Activated T-helper 17 cell treated with anti-CD3 and anti-CD28 coated beads, Interleukin-2, amount 50 U/mL, for 72 hours (primary cell): ENCODE measurements at regions not wholly inside any gene's neighbourhood (a gene's known extent, or its start where the extent isn't known, plus 50 kb on each side); places are given as distances from the start of the nearest gene placed in this dataset.
"Not testable (repeated sequence)": the region's sequence is repeated elsewhere in the genome, so short reads cannot be mapped to it uniquely, and the experiment has no call there.

ENCODE experiments used
- ATAC-seq: fragments of 150-1000 bp; cut with Tn5 transposase; replicated peaks from 2 replicates; pipeline ENCODE4 v1.10.0; 2021; ENCODE audit warnings: mild to moderate bottlenecking, moderate library complexity
- H3K27ac Mint-ChIP-seq: one replicate; pipeline ENCODE4 v1.8.0; 2022; ENCODE audit warnings: mixed read lengths
- H3K27me3 Mint-ChIP-seq: one replicate; pipeline ENCODE4 v1.8.0; 2022; ENCODE audit warnings: mixed read lengths
- H3K36me3 Mint-ChIP-seq: one replicate; pipeline ENCODE4 v1.8.0; 2022; ENCODE audit warnings: low read depth, mild to moderate bottlenecking, mixed read lengths
- H3K4me1 Mint-ChIP-seq: one replicate; pipeline ENCODE4 v1.8.0; 2022; ENCODE audit warnings: mixed read lengths
- H3K4me3 Mint-ChIP-seq: one replicate; pipeline ENCODE4 v1.8.0; 2022; ENCODE audit warnings: mild to moderate bottlenecking, mixed read lengths
- H3K9me3 Mint-ChIP-seq: one replicate; pipeline ENCODE4 v1.8.0; 2022; ENCODE audit warnings: mixed read lengths

GRCh38 chr2:184178229-184178628 is 420.1 kb upstream of the ZNF804A start:
- Mint-ChIP-seq H3K4me3 (no peak overlapping the region), H3K36me3 (no peaks in the 10 kb centered on the region), H3K27me3 (no peaks in the 10 kb centered on the region), H3K4me1 (no peaks in the 10 kb centered on the region), H3K27ac (no peak overlapping the region), H3K9me3 (no peaks in the 10 kb centered on the region)
- no peak for ATAC-seq

GRCh38 chr2:184186436-184186835 is 411.9 kb upstream of the ZNF804A start:
- no peaks in the 10 kb centered on the region for H3K27me3 Mint-ChIP-seq
- no peak overlapping the region for H3K27ac Mint-ChIP-seq
- H3K36me3 Mint-ChIP-seq, result no peaks in the 10 kb centered on the region
- ATAC-seq, result no peak
- H3K4me1 Mint-ChIP-seq, result no peaks in the 10 kb centered on the region
- H3K4me3 Mint-ChIP-seq, result no peak overlapping the region
- peaks cover 7% of the 10 kb centered on the region for H3K9me3 Mint-ChIP-seq

DNA sequence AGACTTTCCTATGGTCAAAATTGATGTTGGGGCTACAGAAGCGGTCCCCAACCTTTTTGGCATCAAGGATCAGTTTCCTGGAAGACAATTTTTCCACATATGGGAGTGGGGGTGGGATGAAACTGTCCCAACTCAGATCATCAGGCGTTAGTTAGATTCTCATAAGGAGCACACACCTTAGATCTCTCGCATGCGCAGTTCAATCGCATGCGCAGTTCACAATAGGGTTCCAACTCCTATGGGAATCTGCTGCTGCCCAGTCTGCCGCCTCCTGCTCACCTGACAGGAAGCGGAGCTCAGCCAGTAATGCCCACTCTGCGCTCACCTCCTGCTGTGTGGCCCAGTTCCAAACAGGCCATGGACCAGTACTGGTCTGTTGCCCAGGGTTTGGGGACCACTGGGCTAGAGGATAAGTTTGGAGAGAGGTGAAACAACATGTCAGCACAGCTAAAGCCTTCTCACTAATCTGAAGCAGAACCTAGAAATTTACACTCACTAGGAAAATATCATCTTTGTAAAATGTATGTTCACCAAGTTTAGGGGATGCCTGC is 410.8 kb upstream of the ZNF804A start:
- H3K4me1 Mint-ChIP-seq, result no peaks in the 10 kb centered on the region
- ATAC-seq, result no peak
- H3K9me3 Mint-ChIP-seq, result peaks cover 7% of the 10 kb centered on the region

DNA sequence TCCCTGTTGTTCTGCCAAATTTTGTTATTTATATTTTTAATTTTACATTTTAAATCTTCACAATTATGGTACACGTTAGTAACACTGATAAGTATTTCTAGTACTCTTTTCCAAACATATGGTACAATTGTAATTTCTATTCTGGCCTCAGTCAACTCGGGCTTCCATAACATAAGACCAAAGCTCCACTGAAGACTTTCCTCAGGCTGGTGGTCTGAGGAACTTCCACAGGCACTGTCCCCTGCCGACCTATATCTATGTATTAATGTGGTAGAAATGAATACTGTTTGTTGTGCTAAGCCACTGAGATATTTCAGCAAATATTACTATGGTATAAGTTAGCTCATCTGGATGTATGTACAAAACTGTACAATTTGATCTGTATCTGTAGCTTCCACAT is 407.6 kb upstream of the ZNF804A start:
- Mint-ChIP-seq H3K27me3 (no peaks in the 10 kb centered on the region), H3K36me3 (no peaks in the 10 kb centered on the region), H3K27ac (no peak overlapping the region), H3K9me3 (peaks cover 7% of the 10 kb centered on the region), H3K4me3 (no peak overlapping the region), H3K4me1 (no peaks in the 10 kb centered on the region)
- ATAC-seq, result no peak

More for the DNA sequence above, 410.8 kb upstream of the ZNF804A start:
- no peak overlapping the region for H3K27ac Mint-ChIP-seq
- H3K27me3 Mint-ChIP-seq, result no peaks in the 10 kb centered on the region
- H3K4me3 Mint-ChIP-seq, result no peak overlapping the region
- H3K36me3 Mint-ChIP-seq, result no peaks in the 10 kb centered on the region

GRCh38 chr2:184192649-184193048 is 405.7 kb upstream of the ZNF804A start:
- H3K36me3 Mint-ChIP-seq, result no peaks in the 10 kb centered on the region
- no peaks in the 10 kb centered on the region for H3K4me1 Mint-ChIP-seq
- H3K4me3 Mint-ChIP-seq, result no peak overlapping the region
- no peak for ATAC-seq
- H3K9me3 Mint-ChIP-seq, result peaks cover 7% of the 10 kb centered on the region
- H3K27ac Mint-ChIP-seq, result no peak overlapping the region
- H3K27me3 Mint-ChIP-seq, result no peaks in the 10 kb centered on the region

DNA sequence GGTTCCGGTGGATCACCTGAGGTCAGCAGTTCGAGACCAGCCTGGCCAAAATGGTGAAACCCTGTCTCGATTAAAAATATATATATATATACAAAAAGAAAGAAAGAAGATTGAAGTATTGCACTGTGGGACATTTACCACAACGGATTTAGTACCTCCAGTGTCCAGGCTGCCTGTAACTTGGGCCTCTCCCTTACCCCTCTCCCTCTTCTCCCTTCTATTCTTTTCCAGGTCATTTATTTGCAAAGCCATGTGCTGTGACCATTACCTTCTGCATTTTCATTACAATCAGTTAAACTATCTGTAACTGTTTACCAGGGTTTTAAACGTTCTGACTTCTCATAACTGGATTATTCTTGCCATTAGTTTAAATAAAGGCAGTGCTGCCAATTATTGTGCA is 400.9 kb upstream of the ZNF804A start:
- Mint-ChIP-seq H3K4me3 (no peak overlapping the region), H3K36me3 (no peaks in the 10 kb centered on the region), H3K27ac (no peak overlapping the region), H3K27me3 (no peaks in the 10 kb centered on the region), H3K4me1 (no peaks in the 10 kb centered on the region), H3K9me3 (no peaks in the 10 kb centered on the region)
- ATAC-seq, result no peak

DNA sequence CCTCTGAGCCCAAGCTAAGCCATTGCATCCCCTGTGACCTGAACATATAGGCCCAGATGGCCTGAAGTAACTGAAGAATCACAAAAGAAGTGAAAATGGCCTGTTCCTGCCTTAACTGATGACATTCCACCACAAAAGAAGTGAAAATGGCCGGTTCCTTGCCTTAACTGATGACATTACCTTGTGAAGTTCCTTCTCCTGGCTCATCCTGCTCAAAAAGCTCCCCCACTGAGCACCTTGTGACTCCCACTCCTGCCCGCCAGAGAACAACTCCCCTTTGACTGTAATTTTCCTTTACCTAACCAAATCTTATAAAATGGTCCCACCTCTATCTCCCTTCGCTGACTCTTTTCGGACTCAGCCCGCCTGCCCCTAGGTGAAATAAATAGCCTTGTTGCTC is 399.5 kb upstream of the ZNF804A start:
- H3K27ac Mint-ChIP-seq, H3K36me3 Mint-ChIP-seq, H3K4me1 Mint-ChIP-seq, H3K27me3 Mint-ChIP-seq, H3K9me3 Mint-ChIP-seq, H3K4me3 Mint-ChIP-seq, ATAC-seq: not testable (repeated sequence)

DNA sequence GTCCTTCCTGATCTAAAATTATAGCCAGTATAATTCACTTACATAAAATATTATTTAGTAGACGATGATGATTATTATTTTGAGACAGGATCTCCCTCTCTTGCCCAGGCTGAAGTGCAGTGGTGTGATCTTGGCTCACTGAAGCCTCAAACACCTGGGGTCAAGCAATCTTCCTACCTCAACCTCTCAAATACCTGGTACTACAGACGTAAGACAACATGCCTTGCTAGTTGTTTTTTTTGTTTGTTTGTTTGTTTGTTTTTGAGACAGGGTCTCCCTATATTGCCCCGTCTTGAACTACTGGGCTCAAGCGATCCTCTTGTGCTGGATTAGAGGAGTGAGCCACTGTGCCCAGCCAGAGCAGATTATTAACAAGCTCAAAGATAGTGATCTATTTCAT is 399.1 kb upstream of the ZNF804A start:
- no peak for ATAC-seq
- Mint-ChIP-seq H3K9me3 (peaks cover 3% of the 10 kb centered on the region), H3K27ac (no peak overlapping the region), H3K4me3 (no peak overlapping the region), H3K4me1 (no peaks in the 10 kb centered on the region), H3K36me3 (no peaks in the 10 kb centered on the region), H3K27me3 (no peaks in the 10 kb centered on the region)

DNA sequence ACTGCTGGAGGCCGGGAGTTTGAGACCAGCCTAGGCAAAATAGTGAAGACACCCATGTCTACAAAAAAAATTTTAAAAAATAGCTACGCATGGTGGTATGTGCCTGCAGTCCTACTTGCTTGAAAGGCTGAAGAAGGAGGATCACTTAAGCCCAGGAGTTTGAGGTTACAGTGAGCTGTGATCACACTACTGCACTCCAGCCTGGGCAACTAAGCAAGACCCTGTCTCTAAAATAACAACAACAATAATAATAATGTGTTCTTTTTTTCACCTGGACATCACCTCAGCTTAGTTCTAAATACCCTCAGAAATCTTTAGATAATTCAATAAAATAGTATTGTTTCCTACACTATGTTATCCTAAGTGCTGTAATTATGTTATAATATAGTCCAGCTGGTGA is 397.1 kb upstream of the ZNF804A start:
- peaks cover 6% of the 10 kb centered on the region for H3K9me3 Mint-ChIP-seq

GRCh38 chr2:184203661-184204060 is 394.7 kb upstream of the ZNF804A start:
- no peak for ATAC-seq
- H3K36me3 Mint-ChIP-seq, result no peaks in the 10 kb centered on the region
- H3K27ac Mint-ChIP-seq, result no peak overlapping the region
- no peaks in the 10 kb centered on the region for H3K27me3 Mint-ChIP-seq
- peaks cover 6% of the 10 kb centered on the region for H3K9me3 Mint-ChIP-seq
- H3K4me3 Mint-ChIP-seq, result no peak overlapping the region
- H3K4me1 Mint-ChIP-seq, result no peaks in the 10 kb centered on the region

More for the DNA sequence above, 397.1 kb upstream of the ZNF804A start:
- ATAC-seq, result no peak
- Mint-ChIP-seq H3K27ac (no peak overlapping the region), H3K27me3 (no peaks in the 10 kb centered on the region), H3K4me3 (no peak overlapping the region), H3K36me3 (no peaks in the 10 kb centered on the region), H3K4me1 (no peaks in the 10 kb centered on the region)

GRCh38 chr2:184205048-184205596 is 393.2 kb upstream of the ZNF804A start:
- H3K4me1 Mint-ChIP-seq, result no peaks in the 10 kb centered on the region
- no peaks in the 10 kb centered on the region for H3K36me3 Mint-ChIP-seq
- ATAC-seq, result no peak
- H3K27me3 Mint-ChIP-seq, result no peaks in the 10 kb centered on the region
- peaks cover 6% of the 10 kb centered on the region for H3K9me3 Mint-ChIP-seq
- H3K4me3 Mint-ChIP-seq, result no peak overlapping the region
- H3K27ac Mint-ChIP-seq, result no peak overlapping the region

GRCh38 chr2:184206045-184206444 is 392.3 kb upstream of the ZNF804A start:
- no peak for ATAC-seq
- H3K4me3 Mint-ChIP-seq, result no peak overlapping the region
- no peak overlapping the region for H3K27ac Mint-ChIP-seq
- peaks cover 6% of the 10 kb centered on the region for H3K9me3 Mint-ChIP-seq
- no peaks in the 10 kb centered on the region for H3K36me3 Mint-ChIP-seq
- no peaks in the 10 kb centered on the region for H3K27me3 Mint-ChIP-seq
- no peaks in the 10 kb centered on the region for H3K4me1 Mint-ChIP-seq

DNA sequence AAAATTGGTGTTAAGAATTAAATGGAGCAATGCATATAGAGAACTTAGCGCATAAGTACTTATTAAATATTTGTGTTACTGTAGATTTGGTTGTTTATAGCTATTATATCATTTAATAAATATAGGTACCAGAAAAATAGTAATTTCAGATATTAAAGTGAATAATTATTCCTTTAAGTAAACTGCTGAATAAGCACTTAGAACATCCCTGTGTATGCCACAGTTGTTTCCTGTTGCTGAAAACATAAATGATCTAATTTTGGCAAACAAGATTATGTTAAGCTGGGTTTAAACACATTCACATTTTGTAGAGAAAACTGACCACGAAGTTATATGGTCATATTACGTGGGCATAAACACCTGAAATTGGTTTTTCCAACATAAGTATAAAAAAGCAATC is 388.0 kb upstream of the ZNF804A start:
- no peaks in the 10 kb centered on the region for H3K27me3 Mint-ChIP-seq
- H3K36me3 Mint-ChIP-seq, result no peaks in the 10 kb centered on the region
- no peak for ATAC-seq
- no peaks in the 10 kb centered on the region for H3K4me1 Mint-ChIP-seq
- H3K9me3 Mint-ChIP-seq, result peaks cover 6% of the 10 kb centered on the region
- H3K27ac Mint-ChIP-seq, result no peak overlapping the region
- no peak overlapping the region for H3K4me3 Mint-ChIP-seq

- Mint-ChIP-seq H3K27ac (no peak overlapping the region), H3K9me3 (peaks cover 10% of the 10 kb centered on the region), H3K4me1 (no peaks in the 10 kb centered on the region), H3K36me3 (no peaks in the 10 kb centered on the region), H3K27me3 (no peaks in the 10 kb centered on the region), H3K4me3 (no peak overlapping the region)
- ATAC-seq, result no peak
Observed at GRCh38 chr2:184215745-184216144, 382.6 kb upstream of the ZNF804A start.

DNA sequence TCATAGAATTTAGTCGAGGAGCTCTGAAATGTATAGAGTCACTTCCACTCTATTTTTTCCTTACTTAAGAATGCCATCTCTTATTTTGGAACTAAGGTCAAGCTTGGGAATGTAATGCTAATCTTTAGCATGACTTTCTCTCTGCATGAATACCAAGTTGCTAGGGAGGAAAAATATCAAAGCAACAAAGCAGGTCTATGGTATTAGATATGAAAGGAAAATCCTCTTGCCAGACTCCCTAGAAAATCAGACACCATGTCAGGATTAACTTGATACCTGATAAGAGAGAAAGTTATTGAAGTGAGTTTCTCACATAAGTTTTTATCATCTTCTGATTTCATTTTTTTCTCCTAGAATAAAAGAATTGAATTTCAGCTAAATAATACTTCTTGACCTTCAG is 341.7 kb upstream of the ZNF804A start:
- Mint-ChIP-seq H3K4me3 (no peak overlapping the region), H3K9me3 (peaks cover 11% of the 10 kb centered on the region), H3K27me3 (no peaks in the 10 kb centered on the region)

DNA sequence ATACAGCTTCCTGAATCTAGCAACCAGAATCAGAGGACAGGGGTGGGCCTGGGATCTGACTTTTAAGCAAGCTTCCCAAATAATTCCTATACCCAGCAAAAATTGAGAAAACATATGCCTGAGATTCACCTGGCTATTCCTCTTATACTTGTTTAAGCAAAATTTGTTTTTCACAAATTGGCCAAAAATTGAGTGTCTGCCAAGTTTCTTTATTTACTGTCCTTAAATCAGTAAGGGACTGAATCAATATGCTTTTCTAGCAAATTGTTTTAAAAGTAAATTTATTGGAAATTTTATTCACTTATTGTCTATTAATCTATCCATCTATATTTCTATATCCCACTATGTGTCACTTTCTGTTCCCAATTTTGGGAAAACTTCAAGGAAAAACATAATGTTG is 337.0 kb upstream of the ZNF804A start:
- Mint-ChIP-seq H3K4me1 (no peaks in the 10 kb centered on the region), H3K27ac (no peak overlapping the region), H3K27me3 (no peaks in the 10 kb centered on the region), H3K4me3 (no peak overlapping the region), H3K36me3 (no peaks in the 10 kb centered on the region), H3K9me3 (peaks cover 6% of the 10 kb centered on the region)
- ATAC-seq, result no peak

More for the DNA sequence above, 341.7 kb upstream of the ZNF804A start:
- no peak for ATAC-seq
- no peaks in the 10 kb centered on the region for H3K36me3 Mint-ChIP-seq
- H3K27ac Mint-ChIP-seq, result no peak overlapping the region
- no peaks in the 10 kb centered on the region for H3K4me1 Mint-ChIP-seq
